ENCODE measurements at regions not wholly inside any gene's neighbourhood (a gene's known extent, or its start where the extent isn't known, plus 50 kb on each side); places are given as distances from the start of the nearest gene placed in this dataset.

DNA sequence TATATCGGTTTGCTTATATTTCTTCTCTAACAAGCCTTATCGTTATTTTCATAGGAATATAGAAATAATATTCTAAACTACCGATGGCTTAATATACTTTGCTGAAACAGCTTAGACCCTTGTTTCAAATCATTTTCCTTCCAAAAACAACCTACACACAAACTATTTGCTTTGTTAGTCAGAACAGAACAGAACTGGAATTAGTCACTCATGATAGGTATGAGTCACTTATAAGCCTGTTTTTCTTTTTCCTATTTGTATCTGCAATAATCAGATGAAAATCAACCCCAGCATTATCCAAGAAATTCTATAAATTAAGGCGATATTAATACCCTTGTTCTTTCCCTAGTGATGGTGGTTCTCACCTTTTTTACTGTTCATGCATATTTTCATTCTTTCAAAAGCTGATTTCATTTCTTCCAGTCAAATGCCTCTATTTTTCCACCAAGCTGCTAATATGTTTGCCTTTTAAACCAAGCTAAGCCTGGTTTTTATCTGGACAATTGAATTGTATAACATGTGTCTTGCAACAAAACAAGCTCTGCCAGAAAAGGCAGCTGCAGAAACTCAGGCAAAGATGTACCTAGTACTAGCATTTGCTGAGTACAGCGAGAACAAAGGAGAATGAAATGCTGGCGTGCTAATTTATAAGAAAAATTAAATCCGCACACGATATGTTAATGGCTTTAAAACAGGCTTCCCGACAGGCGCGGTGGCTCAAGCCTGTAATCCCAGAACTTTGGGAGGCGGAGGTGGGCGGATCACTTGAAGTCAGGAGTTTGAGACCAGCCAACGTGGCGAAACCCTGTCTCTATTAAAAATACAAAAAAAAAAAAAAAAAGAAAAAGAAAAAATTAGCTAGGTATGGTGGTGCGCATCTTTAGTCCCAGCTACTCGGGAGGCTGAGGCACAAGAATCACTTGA is 1418.2 kb downstream of the AACS start:
- H3K27ac ChIP-seq (ENCODE audit: low read depth in 1 of 2, low read length in 1 of 2), result no peak overlapping the region
- ATAC-seq (ENCODE audit: insufficient read depth, low FRiP score), result no peak
- no peak overlapping the region for H3K4me3 ChIP-seq
- TF ChIP-seq, protein P1, sequence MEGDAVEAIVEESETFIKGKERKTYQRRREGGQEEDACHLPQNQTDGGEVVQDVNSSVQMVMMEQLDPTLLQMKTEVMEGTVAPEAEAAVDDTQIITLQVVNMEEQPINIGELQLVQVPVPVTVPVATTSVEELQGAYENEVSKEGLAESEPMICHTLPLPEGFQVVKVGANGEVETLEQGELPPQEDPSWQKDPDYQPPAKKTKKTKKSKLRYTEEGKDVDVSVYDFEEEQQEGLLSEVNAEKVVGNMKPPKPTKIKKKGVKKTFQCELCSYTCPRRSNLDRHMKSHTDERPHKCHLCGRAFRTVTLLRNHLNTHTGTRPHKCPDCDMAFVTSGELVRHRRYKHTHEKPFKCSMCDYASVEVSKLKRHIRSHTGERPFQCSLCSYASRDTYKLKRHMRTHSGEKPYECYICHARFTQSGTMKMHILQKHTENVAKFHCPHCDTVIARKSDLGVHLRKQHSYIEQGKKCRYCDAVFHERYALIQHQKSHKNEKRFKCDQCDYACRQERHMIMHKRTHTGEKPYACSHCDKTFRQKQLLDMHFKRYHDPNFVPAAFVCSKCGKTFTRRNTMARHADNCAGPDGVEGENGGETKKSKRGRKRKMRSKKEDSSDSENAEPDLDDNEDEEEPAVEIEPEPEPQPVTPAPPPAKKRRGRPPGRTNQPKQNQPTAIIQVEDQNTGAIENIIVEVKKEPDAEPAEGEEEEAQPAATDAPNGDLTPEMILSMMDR (IDR thresholded peaks at IDR 0.05; ENCODE audit: control extremely low read depth, extremely low read depth), result no peak
- H3K9me3 ChIP-seq (ENCODE audit: control insufficient read depth in 4 of 4, insufficient read depth in 3 of 4, low read length in 3 of 4), result peaks cover 0 to 5% (median under 1%) of the 10 kb centered on the region in 4 donors
- peak in 2 of 3 donors; percentile 4 to 55 for DNase-seq
- no peaks in the 10 kb centered on the region for H3K27me3 ChIP-seq (ENCODE audit: control insufficient read depth in 3 of 3, insufficient read depth in 3 of 3, low read length in 2 of 3)
- no peaks in the 10 kb centered on the region for H3K36me3 ChIP-seq (ENCODE audit: control insufficient read depth in 4 of 4, insufficient read depth in 4 of 4, low read length in 4 of 4)
- H3K4me1 ChIP-seq (ENCODE audit: control insufficient read depth in 5 of 5, insufficient read depth in 5 of 5, low read length in 5 of 5), result no peaks in the 10 kb centered on the region
- 88 to 90% methylated on average over 17 of the region's 17 CpGs for WGBS, 2 donors
- H3K9ac ChIP-seq (ENCODE audit: insufficient read depth in 1 of 2, low read length in 2 of 2), result no peak overlapping the region

DNA sequence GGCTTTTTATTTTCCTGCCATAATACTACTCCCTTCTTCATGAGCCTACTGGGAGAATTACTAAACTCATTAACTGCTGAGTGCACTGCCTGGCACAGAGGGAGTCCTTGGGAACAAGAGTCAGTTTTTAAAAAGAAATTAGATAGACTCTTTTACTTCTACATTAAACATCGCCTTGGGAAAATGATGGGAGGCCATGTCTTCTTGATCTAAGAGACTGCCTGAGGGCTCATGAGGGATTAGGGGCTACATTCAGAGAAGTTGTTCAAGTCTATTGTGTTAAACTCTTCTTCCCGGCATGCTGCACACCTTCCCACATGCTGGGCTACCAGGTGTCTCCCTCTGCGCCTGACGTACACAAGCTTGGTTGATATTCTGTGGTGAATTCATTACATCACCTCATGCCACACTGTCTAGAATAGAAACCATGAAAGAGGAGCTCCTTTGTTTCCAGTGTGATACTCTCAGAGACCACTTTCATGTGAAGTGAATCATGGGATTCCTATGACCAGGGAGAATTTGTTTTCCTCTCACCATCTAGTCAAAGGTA is 1422.3 kb downstream of the AACS start:
- no peaks in the 10 kb centered on the region for H3K36me3 ChIP-seq (ENCODE audit: control insufficient read depth in 4 of 4, insufficient read depth in 4 of 4, low read length in 4 of 4)
- no peak overlapping the region for H3K4me3 ChIP-seq
- H3K9ac ChIP-seq (ENCODE audit: insufficient read depth in 1 of 2, low read length in 2 of 2), result no peak overlapping the region
- no peak for ATAC-seq (ENCODE audit: insufficient read depth, low FRiP score)
- peaks cover 0 to 5% (median under 1%) of the 10 kb centered on the region in 4 donors for H3K9me3 ChIP-seq (ENCODE audit: control insufficient read depth in 4 of 4, insufficient read depth in 3 of 4, low read length in 3 of 4)
- no peak overlapping the region for H3K27ac ChIP-seq (ENCODE audit: low read depth in 1 of 2, low read length in 1 of 2)
- no peaks in the 10 kb centered on the region for H3K27me3 ChIP-seq (ENCODE audit: control insufficient read depth in 3 of 3, insufficient read depth in 3 of 3, low read length in 2 of 3)
- no peak for DNase-seq
- TF ChIP-seq, protein P1 (IDR thresholded peaks at IDR 0.05; ENCODE audit: control extremely low read depth, extremely low read depth), result no peak
- WGBS, 2 donors, result 93 to 94% methylated on average over 4 of the region's 4 CpGs
- no peaks in the 10 kb centered on the region for H3K4me1 ChIP-seq (ENCODE audit: control insufficient read depth in 5 of 5, insufficient read depth in 5 of 5, low read length in 5 of 5)

DNA sequence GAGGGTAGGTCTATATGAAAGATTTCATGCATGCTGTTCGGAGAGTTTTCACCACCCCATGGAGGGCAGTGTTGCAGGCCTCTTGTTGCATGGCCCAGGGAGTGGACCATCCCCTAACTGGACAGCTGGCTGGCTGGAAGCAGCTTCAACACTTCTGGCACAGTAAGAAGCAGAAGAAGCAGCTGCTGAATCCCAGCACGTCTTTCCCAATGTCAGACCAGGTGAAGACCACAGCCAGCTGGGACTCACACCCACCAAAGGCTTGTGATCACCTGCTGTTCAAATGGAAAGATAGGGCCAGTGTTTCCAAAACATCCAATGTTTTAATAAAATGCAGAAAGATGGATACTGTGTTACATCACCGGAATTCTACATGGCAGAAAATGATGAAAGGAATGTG is 1423.6 kb downstream of the AACS start:
- H3K36me3 ChIP-seq (ENCODE audit: control insufficient read depth in 4 of 4, insufficient read depth in 4 of 4, low read length in 4 of 4), result no peaks in the 10 kb centered on the region
- no peak overlapping the region for H3K9ac ChIP-seq (ENCODE audit: insufficient read depth in 1 of 2, low read length in 2 of 2)
- no peaks in the 10 kb centered on the region for H3K27me3 ChIP-seq (ENCODE audit: control insufficient read depth in 3 of 3, insufficient read depth in 3 of 3, low read length in 2 of 3)
- peaks cover 0 to 5% (median under 1%) of the 10 kb centered on the region in 4 donors for H3K9me3 ChIP-seq (ENCODE audit: control insufficient read depth in 4 of 4, insufficient read depth in 3 of 4, low read length in 3 of 4)
- no peak for DNase-seq
- TF ChIP-seq, protein P1 (IDR thresholded peaks at IDR 0.05; ENCODE audit: control extremely low read depth, extremely low read depth), result no peak
- H3K4me1 ChIP-seq (ENCODE audit: control insufficient read depth in 5 of 5, insufficient read depth in 5 of 5, low read length in 5 of 5), result no peaks in the 10 kb centered on the region
- no peak for ATAC-seq (ENCODE audit: insufficient read depth, low FRiP score)
- H3K4me3 ChIP-seq, result no peak overlapping the region
- no peak overlapping the region for H3K27ac ChIP-seq (ENCODE audit: low read depth in 1 of 2, low read length in 1 of 2)
- WGBS, 2 donors, result 75 to 82% methylated on average over 3 of the region's 3 CpGs
